Inflammatory macrophage treated with lipopolysaccharide for 1 hour (primary cell): ENCODE measurements at regions not wholly inside any gene's neighbourhood (a gene's known extent, or its start where the extent isn't known, plus 50 kb on each side); places are given as distances from the start of the nearest gene placed in this dataset.
A peak's percentile ranks its signal among the peaks of the same experiment; 100 is the strongest.
"Not testable (repeated sequence)": the region's sequence is repeated elsewhere in the genome, so short reads cannot be mapped to it uniquely, and the experiment has no call there.

Experiments used
- DNase-seq, 2 donors: peaks; one replicate each; pipeline ENCODE4 v3.0.0-alpha.2; 2020 to 2022

DNA sequence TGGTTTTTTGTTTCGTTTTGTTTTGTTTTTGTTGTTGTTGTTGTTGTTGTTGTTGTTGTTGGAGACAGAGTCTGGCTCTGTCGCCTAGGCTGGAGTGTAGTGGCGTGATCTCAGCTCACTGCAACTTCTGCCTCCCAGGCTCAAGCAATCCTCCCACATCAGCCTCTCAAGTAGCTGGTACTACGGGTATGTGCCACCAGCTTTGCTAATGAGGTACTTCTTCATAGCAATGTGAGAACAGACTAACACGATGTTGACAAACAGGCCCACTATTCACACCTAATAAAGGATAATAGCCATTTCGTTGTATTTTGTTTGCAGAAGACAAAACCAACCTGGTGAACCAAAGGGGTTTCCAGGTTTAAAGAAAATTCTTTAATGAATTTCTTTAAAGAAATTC lies 130.9 kb downstream of the DIRAS2 start:
- DNase-seq: no peak

DNA sequence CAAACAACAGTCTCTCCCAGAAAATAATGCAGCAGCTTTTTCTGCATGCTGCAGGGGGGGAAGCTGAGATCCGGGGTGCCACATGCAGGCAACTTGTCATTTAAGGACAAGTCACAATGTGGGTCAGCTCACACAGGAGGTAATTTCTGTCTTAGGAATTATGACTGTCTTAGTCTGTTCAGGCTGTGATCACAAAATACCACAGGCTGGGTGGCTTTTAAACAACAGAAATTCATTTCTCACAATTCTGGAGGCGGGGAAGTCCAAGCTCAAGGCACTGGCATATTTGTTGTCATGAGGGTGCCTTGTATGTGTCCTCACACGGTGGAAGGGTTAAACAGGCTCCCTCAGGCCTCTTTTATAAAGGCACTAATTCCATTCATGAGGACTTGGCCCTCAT lies 127.7 kb downstream of the DIRAS2 start:
- DNase-seq: peak; percentile 22 to 41

DNA sequence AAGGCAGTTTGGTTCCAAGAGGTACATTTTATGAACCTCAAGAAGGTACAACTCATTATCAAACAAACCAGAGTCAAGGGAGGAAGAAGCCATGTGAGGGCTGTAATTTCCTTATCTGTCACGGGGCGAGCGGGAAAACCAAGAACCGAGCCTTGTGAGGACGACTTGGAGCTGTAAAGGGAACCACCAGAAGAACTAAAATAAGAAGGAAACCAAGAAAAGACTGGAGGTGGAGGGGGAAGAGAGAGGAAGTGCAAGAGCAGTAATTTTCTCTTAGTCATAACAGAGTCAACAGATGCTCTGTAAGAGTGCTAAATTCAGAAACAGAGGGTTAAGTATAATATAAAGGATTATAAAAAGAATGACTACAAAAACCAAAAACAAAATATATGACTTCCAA lies 127.1 kb downstream of the DIRAS2 start:
- DNase-seq: peak; percentile 88 to 97

DNA sequence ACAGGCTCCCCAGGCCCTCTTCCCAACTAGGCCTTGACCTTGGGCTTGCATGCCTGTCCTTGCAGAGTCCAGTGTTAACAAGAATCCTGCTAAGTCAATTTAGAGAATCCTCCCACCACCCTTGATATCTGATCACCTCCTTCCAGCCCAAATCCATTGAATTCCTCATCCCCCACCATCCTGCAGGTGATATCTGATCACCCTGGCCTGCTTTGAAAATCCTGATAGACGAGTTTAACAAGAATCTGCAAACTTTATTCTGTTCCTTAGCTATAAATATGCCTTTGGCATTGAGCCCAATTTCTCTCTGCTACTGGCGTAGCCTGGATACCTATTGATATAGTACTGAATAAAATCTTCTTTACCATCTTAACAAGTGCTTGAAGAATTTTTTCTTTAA lies 125.5 kb downstream of the DIRAS2 start:
- no peak for DNase-seq

DNA sequence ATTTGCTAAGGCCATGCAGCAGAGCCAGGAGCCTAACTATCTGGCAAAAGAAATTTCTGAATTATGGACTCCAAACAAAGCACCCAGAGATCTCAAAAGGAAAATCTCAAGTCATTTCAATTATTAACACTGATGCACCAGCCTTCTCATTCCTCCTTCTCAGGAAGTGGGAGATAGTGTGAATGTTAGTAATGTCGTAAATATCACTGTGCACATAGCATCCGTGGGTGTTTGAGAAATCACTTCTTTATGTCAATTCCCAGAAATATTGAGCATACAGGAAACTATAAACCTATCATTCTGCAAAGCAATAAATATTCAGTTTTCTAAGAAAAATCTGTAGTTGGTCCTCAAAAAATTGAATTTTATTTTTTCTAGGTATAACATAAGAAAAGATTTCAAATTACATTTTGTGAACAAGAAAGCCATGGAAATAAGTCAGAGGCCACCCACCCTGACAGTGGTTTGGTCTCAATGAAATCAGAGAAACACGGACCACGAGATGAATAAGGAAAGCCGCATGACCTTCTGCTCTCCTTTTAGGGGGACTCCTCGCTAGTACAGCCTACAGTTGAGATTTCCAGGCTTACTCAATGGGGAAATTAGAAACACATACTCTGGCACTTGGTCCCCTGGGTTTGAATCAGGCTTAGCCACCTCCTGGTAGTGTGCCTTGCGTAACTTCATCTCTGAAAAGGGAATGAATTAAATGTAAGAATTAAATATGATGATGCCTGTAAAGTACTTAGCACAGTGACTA lies 120.6 kb downstream of the DIRAS2 start:
- peak; percentile 86 to 90 for DNase-seq

DNA sequence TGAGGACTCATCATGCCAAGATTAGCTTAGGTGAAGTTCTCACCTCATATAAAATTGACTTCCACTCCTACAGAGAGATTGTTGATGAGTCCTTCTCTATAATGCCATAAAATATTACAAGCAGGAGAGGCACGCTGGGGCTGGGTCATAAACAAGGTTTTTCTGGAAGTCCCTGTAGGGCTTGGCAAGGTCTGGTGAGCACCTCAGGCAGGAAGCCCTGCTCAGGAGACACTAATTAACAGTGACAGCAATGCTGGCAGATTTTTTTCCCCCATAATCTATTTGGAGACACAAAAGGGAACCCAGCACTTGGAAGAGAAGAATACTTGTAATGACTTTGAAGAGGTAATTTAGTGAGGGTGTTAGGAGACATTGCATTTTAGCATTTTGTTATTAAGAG lies 118.7 kb downstream of the DIRAS2 start:
- DNase-seq: no peak

DNA sequence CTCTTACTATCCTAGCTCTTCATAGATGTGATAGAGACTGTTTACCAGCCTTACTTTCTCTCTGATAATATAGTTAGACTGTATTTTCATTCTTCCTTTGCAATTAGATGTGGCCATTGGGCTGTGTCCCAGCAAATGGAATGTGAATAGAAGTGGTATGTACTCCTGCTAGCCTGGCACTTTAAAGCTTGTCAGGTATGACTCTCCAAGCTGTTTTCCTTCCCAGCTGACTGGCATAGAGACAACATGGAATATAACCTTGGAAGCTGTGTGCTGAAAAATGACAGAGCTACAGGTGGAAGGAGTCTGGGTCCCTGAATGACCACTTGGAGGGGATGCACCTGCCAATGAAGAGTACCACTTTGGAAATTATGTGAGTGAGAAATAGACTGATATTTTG lies 116.2 kb downstream of the DIRAS2 start:
- no peak for DNase-seq

DNA sequence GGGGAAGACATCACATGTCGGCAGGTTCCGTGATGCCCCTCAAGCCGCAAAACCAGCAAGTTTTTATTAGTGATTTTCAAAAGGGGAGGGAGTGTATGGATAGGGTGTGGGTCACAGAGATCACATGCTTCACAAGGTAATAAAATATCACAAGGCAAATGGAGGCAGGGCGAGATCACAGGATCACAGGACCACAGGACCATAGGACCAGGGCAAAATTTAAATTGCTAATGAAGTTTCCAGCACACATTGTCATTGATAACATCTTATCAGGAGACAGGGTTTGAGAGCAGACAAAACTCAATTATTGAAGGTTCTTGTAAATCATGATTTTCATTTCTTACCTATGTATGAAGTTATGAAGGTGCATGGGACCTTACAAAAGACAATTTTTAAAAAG lies 106.5 kb downstream of the DIRAS2 start:
- DNase-seq: not testable (repeated sequence)

DNA sequence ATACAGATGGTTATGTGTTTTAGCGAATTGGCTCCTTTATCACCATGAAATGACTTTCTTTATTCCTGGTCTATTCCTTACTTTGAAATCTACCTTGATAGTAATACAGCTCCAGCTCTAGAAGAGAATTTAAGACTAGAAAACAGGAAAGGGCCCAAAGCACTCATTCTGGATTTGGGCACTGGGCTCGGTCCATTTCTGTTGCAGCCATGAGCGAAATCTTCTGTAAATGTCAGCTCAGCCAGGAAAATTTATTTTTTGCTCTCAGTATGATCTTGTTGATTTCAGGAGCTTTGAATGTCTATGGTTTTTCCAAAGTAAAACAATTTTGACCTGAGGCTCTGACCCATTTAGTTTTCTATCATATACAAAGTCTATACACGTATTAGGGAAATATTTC lies 104.1 kb downstream of the DIRAS2 start:
- no peak for DNase-seq

DNA sequence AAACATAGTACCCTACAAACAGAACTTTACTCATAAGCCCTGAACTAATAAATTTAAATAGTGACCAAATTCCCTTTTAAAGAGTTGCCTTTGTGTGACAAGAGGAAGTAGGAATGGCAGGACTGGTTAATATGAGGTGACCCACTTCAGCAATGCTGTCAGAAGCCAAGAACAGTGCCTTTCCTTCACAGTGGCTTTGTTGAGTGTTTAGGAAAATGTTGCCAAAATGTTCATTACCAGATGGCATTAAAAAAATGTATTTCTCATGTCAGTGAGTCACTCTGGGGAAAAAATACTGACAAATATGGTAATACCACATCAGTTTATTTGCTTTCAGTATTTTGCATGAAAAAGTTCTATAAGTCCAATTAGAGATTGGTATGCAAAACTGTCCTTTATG lies 103.3 kb downstream of the DIRAS2 start:
- DNase-seq: no peak

DNA sequence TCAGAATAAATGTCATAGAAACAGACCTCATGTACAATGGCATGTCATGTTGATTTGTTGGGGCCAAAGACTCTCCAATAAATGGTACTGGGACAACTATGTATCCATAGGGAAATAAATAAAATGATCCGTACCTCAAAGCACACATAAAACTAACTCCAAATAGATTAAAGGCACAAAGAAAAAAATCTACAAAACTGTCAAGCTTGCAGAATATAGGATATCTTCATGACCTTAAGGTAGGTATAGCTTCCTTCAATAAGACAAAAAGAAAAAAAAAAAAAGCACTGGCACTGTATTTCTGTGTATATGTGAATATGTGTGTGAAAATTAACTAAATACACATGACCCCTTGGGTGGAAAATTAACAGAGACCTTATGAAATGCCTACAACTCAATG lies 101.9 kb downstream of the DIRAS2 start:
- DNase-seq: no peak

DNA sequence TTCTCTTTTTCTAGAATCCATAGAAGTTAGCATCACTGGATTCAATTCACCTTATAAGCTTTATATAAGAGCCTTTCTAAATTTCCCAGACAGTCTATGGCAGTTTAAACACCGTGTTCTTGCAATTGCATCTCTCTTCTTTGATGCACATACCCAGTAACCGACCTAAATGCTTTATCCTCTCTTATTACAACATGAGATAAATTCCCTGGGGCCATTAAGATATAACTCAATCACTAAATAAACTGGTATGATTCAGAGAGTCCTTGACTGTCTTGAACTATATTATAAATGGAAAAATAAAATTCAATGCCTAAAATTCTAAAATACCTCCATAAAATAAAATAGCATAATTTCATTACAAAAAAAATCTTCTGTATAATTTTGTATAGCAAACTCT lies 98.1 kb downstream of the DIRAS2 start:
- no peak for DNase-seq

DNA sequence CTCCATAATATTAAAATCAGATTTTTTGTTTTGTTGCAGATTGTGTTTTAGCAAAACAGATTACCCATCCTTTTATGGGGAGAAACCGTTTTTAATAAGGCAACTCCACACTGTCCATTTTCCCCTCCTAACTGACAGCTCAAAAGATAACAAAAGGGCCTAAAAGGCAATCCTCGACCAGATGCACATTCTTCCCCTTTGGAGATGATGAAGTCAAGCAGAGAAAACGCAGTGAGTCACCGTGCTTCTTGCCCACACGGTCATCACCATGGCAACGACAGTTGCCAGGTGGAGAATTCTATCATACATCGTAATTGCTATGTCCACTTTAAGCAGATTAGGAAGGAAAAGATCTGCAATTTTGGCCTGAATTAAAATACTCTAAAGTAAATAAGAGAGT lies 96.4 kb downstream of the DIRAS2 start:
- no peak for DNase-seq

DNA sequence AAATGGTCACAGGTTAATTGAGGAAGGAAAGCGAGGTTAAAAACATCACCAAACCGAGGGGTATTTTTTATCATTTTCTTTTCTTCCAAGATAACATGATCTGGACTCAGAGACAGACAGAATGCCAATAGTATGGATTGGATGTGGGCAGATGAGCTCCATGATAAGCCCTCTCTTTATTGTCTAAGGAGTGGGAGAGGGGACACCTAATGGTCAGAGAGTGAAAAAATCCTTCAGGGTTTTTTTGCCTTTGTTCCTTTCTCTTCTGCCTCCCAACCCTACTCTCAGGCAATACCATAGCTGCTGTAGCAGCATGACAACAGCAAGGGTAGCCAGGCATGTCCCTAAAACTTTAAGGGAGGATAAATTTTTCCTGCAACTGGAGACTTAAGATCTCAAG lies 94.7 kb downstream of the DIRAS2 start:
- peak in 1 of 2 donors; percentile 15 for DNase-seq

DNA sequence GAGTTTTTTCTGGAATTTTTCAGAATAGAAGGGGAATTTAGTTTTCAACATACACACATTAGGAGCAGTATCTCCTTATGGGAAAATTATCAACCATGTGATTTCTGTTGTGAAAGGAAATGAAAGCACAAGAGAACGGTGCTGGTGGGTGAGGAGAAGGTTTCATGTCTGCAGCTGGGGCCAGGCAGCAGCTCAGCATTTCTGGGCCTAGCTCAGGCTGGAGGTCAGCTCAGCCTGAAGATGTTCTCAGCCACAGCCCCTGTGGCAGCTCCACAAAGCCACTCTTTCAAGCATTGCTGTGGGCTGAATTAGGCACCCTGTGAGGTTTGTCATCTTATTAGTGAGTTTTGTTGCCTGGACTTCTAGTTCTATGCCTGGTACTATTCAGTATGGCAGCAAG lies 90.3 kb downstream of the DIRAS2 start:
- peak in 1 of 2 donors; percentile 6 for DNase-seq

DNA sequence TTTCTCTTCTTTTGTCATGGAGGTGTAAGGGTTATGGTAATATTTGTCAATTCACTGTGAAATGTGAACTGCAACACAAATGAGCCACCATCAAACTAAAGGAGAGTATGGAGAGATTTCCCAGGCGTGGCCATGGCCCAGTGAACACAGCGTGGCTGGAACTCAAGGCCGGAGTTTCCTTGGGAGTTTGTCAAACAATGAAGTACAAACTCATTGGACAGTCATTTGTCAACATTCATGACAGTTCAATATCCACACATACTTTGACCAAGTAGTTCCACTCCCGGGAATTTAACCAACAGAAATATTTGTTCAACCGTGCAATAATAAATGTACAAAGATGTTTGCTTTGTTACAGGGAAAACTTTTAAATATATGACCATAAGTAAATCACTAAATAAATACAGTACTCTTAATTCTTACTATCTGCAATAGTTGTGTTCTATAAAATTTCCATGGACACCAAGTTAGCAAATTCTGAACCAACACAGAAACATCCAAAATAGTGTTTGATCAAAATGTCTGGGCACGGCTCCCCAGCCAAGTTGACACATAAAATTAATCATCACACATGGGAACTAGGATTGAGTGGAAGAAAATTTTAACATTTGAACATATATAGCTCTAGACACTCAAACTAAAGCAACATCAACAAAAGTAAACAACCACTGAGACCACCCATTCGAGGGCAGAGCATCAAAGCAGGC lies 87.1 kb downstream of the DIRAS2 start:
- DNase-seq: no peak

DNA sequence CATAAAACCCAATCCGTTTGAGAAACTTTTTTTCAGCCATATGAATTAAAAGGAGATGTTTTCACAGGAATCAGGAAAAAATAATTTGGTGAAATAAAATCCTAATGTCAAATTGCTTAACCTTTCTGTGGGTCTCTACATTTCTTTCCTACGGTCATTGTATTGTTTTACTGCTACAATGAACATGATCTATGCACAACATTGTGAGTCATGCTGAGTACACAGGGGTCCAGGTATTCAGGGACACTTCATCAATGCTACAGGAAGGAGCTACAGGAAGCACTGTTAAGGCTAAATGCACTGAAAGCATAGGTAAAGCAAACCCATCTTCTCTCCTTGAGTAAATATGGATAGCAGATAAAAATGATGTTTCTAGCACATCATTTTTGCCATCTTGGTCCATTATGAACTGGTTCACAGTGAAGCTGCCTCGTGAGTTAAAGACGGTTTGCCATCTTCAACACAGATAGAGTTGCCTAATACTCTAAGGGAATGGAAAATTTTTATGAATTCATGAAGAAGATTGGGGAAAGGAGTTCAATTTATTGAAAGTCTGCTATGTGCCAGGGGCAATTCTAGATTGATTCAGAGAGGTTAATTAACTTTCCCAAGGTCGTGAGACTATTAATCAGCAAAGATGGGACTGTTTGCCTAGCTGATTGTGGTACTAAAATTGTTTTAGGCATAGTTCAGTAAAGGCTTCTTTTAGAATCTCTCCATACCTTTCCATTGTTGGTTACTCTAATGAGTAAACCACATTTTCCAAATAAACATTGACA lies 85.5 kb downstream of the DIRAS2 start:
- DNase-seq: no peak

DNA sequence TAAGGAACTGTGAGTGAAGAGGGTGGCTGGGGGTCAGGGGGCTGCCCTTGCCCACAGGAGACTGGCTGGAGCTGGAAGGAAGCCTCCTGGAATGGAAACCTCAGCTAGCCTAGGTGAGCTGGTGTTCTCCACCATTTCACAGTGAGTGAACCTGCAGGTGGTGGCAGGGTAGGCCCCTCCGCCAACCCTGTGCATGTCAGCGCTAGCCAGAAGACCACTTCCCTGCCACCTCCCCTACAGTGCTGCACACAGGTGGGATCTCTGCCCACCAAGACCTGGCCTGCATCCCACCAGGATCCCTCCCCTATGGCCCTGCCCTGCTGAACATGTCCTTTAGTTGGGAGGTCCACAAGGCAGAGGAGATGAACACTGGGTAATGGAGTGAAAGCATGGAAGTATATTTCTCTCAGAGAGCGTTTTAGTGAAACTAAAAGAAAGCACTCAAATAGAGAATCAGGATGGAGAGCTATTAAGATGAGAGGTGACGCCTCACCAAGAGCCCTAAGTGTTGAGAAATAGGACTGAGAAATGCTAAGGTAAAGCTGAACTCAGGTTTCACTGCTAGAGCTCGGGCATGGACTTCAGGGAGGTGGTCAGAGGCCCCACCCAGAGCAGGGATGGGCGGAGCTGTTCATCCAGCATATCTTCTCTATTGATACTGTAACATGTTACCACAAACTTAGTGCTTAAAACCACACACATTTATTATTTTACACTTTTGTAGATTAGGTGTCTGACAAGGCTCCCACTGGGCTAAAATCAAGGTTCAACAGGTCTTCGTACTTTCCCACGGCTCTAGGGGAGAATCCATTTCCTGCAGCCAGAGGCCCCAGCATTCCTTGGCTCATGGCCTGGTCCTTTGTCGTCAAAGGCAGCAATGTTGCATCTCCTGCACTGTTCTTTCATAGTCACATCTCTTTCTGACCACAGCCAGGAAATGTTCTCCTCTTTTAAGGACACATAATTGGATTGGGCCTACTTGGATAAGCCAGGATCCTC lies 83.2 kb downstream of the DIRAS2 start:
- no peak for DNase-seq
